Smooth muscle cell of the brain vasculature (primary cell): ENCODE measurements at regions not wholly inside any gene's neighbourhood (a gene's known extent, or its start where the extent isn't known, plus 50 kb on each side); places are given as distances from the start of the nearest gene placed in this dataset.

Experiments used
- DNase-seq: peaks from one replicate; pipeline ENCODE4 v3.0.0-alpha.2; 2012; ENCODE audit warnings: low read depth, low spot score

DNA sequence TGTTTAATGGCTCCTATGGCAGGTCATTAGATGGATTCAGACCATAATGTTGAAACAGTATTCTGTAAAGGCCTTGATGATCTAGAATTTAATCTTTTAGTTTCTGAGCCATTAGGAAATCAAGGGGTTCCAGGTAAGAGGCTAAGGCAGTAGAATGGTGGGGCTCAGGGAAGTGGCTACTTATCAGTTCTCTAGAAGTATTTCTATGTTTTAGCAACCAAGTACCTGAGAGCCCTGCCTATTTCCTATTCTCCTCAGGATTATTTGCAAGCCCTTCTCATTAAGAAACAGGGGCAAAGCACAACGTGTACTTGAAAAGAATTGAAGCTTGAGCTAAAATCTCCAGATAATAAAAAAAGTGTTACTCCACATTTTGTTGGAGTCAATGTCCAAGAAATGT is 646.5 kb downstream of the RNF144B start:
- no peak for DNase-seq

DNA sequence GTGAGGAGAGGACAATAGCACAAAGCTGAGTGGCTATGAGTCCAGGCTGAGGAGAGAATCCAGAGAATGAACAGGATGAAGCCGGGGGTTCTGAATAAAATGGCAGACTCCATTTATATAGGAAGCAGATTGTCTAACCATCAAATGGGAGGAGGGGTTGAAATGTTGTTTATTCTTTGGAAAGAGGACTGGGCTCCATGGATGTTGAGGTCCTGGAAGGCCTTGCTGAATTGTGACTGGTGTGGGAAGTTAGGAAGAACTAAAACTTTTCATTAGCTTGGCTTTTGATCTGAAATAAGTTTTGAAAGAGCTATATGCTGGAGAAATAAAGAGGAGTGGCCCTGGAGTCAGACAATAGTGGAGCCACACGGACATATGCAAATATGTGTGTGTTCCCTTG is 647.8 kb downstream of the RNF144B start:
- no peak for DNase-seq

GRCh38 chr6:19035461-19036195 is 648.5 kb downstream of the RNF144B start:
- DNase-seq = no peak

- no peak for DNase-seq
Observed at GRCh38 chr6:19036196-19036555, 649.0 kb downstream of the RNF144B start.

DNA sequence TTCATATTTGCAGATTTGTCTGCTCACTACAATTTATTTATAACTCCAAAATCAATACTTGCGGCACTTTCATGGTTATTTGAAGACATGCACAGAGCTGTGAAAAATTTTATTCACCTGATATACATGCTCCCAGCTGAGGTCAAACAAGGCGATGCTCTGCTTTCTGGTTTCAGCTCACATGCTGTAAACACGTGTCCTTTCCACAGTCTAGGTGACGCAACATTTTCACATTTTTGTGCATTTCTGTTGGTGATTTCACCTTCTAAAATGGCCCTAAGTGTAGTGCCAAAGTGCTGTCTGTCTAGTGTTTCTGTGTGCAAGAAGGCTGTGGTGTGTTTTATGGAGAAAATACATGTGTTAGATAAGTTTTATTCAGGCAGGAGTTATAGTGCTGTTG is 650.5 kb downstream of the RNF144B start:
- no peak for DNase-seq

DNA sequence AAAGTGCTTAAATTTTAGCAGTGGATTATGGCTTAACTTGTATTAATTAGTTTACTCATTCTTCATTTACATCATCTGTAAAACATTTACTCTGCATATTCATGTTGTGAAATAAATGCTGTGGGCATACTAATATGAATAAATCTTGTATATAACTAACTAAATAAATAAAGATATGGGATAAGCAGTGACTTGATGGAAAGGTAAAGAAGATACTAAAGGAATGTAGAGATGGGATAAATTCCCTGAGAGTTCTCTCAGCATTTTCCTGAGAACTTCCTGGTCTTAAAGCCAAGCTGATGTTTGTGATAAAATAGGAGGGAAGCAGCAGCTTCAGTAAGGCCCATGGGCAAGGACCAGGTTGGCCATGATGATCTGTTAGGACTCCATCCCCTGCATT is 652.1 kb downstream of the RNF144B start:
- no peak for DNase-seq

DNA sequence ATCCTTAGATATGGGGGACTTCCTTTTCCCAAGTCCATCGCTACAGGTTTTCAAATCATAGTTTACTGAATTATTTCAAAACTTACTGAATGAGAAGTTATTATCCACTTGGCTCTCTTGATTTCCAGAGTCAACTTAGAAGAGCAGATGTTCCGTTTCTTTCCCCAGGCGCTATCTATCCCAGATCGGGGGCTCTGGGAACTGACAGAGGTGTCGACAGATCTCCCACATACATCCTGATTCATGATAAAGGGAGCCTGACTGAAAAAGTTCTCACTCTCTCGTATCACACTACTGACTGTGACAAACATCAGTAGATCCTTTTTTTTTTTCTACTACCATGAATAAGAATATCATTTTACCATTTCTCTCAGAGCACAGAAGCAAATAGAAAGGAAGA is 654.8 kb downstream of the RNF144B start:
- DNase-seq = no peak

GRCh38 chr6:19042420-19042819 is 655.3 kb downstream of the RNF144B start:
- DNase-seq = no peak

- no peak for DNase-seq
Observed at GRCh38 chr6:19050765-19051164, 663.6 kb downstream of the RNF144B start.

GRCh38 chr6:19052219-19052618 is 665.1 kb downstream of the RNF144B start:
- DNase-seq = no peak

- no peak for DNase-seq
Observed at GRCh38 chr6:19059102-19059501, 672.0 kb downstream of the RNF144B start.

DNA sequence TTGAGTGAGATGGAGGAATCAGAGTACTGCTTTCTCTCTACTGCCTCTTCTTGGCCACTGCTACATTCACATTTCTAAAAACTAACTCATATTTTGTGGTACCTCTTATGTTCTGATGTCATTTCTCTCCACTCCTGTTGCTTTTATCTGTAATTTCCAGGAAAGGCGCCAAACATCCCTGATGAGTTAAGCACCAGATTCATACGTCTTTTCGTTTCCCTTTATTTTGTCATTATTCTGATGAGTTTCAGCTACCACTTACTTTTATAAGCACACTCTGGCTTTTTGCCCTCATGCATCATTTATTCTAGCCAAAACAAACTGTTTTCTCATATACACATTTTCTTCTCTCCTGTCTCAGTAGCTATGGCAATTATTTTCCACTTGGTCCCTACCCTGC is 680.0 kb downstream of the RNF144B start:
- DNase-seq = no peak

GRCh38 chr6:19070520-19070919 is 683.4 kb downstream of the RNF144B start:
- no peak for DNase-seq

GRCh38 chr6:19083801-19084200 is 696.7 kb downstream of the RNF144B start:
- no peak for DNase-seq

- DNase-seq = no peak
Observed at GRCh38 chr6:19086480-19086879, 699.3 kb downstream of the RNF144B start.

DNA sequence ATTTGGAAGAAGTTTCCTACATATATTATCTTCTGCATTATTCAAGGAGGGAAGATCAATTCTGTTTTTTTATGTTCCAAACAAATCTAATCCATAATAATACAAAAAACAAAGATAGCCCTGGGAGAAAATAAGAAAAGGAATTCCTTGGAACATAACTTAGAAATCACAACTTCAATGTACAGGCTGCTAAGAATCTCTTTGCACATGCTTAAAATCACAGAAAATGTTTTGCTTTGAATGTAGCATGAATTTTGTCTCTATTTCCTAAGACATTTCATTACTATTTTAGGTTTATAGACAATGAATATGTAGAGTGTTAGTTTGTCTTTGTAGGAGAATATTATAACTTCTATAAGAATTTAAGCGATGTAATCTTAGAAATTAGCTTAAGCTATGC is 700.1 kb downstream of the RNF144B start:
- no peak for DNase-seq

GRCh38 chr6:19087897-19088296 is 700.7 kb downstream of the RNF144B start:
- DNase-seq = no peak

DNA sequence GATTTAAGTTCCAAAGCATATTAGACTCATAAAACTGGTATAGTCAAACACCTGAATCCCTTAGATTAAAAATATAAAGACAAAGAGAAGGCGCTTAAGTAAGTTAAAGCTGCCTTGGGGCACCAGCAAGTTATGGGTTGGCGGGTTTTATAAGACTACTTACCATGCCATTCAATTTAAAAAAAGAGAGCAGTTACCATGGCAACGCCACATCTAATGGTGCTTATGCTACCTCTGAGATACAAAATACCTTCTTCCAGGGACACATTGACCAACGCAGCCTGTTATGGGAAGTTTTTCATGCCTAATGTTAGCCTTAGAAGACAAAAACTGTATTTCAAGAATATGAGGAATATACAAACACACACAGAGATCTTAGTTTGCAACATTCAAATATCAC is 713.6 kb downstream of the RNF144B start:
- DNase-seq = no peak

GRCh38 chr6:19102936-19103335 is 715.8 kb downstream of the RNF144B start:
- DNase-seq = no peak

GRCh38 chr6:19107468-19107867 is 720.3 kb downstream of the RNF144B start:
- DNase-seq = no peak

DNA sequence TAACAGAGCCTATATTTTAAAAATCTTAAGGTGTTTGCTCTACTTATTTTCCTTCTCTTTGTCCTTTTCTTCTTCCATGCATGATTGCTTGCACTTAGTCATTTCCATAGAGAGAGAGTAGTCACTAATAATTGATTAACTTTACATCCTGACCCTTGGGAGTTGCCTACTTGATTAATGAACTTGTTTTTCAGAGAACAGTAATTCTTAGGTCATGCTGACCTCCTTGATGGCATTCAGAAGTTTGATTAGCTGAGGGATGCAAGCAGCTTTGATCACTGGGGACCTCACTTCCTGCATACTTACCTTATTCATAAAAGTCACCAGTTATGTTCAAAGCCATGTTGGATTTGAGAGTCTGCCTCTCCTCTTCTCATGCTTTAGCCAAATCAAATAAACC is 715.6 kb upstream of the ID4 start:
- no peak for DNase-seq

DNA sequence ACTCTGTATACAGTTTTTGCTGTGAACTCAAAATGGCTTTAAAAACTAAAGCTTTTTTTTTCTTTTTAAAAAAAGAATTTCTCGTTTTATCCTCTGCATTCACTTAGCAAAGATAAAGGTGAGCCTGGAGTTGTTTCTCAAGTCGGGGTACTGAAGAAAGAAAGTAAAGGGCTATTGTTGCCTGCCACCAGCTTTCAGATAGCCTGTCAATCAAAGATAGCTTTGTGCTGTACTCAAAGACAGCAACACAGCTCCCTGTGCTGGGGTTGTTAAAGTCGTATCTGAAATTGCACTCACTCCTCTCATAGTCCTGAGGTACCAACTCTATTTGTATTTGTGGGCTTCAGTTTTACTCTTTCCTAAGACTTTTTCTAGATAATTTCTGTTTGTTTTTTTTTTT is 710.1 kb upstream of the ID4 start:
- DNase-seq = no peak

DNA sequence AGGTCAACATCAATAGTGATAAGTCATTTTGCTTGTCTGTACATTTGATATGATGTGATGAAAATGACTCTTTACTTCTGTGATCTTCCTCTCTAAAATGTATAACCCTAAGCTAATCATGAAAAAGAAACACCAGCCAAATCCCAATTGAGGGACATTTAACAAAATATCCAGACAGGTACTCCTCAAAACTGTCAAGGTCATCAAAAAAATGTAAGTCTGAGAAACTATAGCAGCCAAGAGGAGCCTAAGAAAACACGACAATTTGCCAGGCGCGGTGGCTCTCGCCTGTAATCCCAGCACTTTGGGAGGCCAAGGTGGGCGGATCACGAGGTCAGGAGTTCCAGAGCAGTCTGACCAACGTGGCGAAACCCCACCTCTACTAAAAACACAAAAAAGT is 708.5 kb upstream of the ID4 start:
- DNase-seq = no peak

DNA sequence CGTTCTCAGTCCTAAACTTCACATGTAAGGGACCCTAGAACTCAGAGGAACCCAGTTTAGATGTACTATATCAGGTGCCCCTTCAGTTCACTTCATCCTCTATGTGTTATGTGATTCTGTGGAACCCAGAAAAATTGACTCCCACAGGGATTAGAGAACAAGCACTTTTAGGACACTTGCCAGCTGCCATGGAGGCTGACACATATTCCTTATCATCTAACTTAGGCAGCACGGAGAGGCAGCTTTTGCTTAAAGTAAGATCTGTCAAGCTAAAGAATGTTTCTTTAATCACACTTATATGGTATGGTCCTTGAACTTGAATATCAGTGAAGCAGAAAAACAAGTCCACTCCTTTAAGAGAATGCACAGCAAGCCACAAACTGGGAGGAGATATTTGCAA is 701.5 kb upstream of the ID4 start:
- no peak for DNase-seq
